ENCODE measurements at regions not wholly inside any gene's neighbourhood (a gene's known extent, or its start where the extent isn't known, plus 50 kb on each side); places are given as distances from the start of the nearest gene placed in this dataset.

DNA sequence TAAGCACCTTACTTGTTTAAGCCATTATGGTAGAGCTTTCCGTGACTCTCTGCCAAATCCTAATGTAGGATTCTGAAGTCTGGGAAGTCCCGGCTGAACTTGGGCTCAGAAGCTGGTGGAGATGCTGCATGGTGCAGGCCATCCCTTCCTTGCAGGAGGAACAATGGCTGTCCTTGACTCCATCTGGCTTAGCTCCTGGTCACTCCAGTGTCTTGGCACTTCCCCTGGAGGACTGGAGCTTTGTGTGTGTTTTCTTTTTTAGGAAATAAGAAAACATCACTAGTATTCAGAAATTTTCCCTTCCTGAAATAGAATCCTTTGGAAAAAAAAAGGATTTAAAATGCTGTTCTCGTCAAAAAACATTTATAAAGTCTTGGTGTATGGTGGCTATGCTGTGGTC lies 209.3 kb upstream of the ROPN1 start:
- DNase-seq = no peak

DNA sequence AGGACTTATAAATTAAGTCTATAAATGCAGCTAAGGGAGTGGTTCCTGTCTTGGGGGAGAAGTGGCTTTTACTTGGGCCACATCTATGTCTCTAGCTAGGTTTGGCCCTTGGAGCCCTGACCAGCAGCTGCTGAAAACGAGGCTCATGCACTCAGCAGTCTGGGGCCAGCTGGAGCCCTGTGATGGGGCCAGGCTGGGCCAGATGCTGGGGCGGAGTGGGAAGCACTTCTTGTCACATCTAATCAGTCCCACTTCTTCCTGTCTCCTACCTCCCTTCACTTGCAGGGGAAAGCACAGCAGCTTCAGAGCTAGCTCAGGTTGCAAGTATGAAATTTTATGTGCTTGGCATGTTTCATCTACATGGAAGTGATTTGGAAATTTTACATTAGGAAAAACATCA lies 209.9 kb upstream of the ROPN1 start:
- DNase-seq = no peak

GRCh38 chr3:124202754-124203153 lies 210.8 kb upstream of the ROPN1 start:
- no peak for DNase-seq

DNA sequence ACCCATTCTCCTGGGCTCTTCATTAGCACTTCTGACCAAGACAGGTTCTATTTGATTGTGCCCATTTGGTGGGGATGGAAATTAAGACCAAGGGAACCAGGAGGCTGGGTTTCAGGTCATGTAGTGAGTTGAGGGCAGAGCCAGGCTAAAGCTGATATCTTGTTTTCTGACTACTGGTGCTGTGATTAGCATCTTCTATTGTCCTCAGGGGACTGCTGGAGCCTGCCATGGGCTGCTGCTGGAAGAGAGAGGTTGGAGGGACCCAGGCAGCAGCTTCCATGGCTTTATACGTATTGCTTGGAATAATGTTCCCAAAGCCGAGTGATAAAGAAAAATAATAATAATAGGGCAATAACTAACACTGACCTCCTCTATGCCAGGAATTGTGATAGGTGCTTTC lies 211.4 kb upstream of the ROPN1 start:
- no peak for DNase-seq

DNA sequence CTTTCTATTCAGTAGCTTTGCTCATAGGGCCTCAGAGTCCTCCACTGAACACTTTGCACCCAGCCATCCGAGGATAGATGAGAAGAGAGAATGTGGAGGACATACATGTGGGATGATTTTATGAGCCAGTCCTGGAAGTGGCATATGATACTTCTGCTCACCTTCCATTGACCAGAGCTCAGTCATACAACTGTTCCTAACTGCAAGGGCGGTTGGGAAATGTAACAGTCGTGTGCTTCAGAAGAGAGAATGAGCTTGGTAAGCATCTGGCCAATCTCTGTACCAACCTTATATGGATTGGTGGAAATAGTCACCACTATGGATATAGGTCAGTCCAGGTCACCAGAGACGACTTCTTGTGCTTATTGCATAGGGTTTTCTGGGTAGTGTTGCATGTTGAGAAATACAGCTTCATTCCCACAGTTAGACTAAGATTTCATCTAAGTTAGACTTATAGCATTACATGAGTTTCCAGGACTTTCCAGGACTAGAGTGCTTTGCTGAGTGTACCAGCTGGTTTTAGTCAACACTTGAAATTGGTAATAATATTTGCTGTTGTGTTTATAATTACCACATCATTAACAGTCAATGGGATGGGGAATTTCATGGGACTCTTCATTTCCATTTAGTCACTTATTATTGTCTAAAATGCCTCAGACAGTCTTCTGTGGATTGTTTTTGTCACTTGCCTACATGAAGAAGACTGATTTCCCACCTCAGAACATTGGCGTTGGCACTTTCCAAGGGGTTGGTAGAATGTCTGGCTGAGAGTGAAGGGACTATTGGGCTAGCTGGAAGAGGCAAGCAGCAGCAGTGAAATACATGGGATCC lies 214.5 kb upstream of the ROPN1 start:
- no peak for DNase-seq

- no peak for DNase-seq
Measured at GRCh38 chr3:124207077-124207476, 215.2 kb upstream of the ROPN1 start.

DNA sequence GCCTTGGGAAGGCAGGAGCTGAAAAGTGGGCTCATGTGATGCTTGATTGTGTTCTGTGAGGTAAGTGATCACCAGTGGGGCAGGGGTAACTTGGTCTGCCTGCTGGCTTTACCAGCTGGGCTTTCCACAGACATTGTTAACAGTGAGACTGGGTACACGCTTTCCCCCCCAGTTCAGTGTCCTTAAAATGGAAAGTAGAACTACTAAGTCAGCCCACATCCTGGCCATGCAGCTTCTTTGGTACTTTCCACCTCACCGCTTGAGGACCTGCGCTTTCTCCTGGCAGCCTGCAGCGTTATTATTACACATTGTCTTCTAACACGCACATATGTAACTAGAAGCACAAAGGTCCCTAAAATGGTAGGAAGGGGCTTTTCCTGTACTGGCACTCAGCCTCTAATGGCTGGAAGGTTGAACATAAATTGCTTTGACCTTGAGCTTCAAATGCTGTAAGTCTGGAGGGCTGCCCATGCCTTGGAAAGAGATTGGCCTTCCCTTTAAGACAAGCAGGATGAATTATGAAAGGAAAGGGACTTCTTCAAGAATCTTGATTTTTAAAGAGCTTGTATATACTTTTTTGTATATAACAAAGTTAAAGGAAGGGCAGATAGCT lies 216.1 kb upstream of the ROPN1 start:
- no peak for DNase-seq

GRCh38 chr3:124209426-124209825 lies 217.5 kb upstream of the ROPN1 start:
- no peak for DNase-seq

DNA sequence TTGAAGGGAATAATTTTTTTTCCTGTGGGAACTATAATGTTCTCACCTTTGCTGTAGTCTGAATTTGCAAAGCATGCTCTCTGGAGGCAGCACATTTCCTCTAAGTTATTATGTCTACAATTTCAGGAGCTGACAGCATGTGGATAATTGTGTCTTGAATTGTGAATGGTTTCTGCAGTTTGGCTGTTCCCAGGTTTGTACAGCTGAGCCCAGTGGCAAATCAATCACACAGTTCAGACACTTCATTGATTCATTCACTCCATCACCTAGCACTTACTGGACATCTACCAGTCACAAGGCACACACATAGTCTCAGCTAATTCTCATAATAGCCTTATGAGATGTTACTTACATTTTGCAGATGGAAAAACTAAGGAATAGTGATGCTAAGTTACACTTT lies 219.0 kb upstream of the ROPN1 start:
- no peak for DNase-seq

- DNase-seq = no peak
Measured at GRCh38 chr3:124213641-124214040, 221.7 kb upstream of the ROPN1 start.

- peak; percentile 12 to 27 for DNase-seq
Measured at GRCh38 chr3:124217542-124217941, 225.6 kb upstream of the ROPN1 start.

- DNase-seq = no peak
Measured at GRCh38 chr3:124221422-124221821, 229.5 kb upstream of the ROPN1 start.

GRCh38 chr3:124223853-124224252 lies 231.9 kb upstream of the ROPN1 start:
- DNase-seq = no peak

DNA sequence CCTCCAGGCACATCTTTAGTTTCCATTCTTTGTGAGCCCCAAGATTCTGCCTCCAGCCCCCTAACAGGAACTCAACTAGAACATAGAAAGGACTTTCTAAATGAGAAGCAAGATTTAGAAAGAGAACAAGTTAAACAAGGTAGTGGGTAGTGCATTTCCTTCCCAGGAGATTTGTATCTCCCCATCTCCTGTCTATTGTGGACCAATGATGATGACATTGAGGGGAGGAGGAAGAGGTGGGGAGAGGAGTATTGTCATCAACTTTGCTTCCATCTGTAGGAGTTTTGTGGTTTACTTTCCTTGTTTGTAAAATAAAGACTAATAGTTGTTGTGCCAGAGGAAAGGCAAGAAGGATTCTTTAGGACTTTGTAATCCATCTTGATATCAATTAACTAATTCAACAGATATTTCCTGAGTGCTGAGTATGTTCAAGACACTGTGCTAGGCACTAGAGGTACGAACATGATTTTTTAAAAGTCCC lies 235.3 kb upstream of the ROPN1 start:
- DNase-seq = no peak

GRCh38 chr3:124229420-124229819 lies 237.5 kb upstream of the ROPN1 start:
- no peak for DNase-seq

GRCh38 chr3:124229836-124230235 lies 237.9 kb upstream of the ROPN1 start:
- DNase-seq = no peak

DNA sequence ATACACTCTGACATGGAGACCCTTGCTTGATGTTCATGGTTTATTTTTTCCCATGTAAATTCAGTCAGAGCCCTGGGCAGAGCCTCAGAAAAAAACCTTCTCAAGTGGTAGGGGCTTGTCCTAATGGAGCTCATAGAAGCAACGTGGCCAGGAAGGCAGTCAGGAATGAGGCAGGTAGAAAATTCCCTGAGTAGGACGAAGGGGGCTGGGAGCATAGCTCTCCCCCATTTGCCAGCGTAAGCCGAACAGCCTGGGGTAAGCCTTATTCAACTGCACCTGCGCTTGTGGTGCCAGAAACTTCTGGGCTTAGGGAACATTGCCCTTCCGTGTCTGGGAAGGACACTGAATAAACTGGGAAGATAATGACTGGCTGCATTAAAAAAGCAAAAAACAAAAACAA lies 238.5 kb upstream of the ROPN1 start:
- DNase-seq = no peak

- no peak for DNase-seq
Measured at GRCh38 chr3:124230998-124231397, 239.1 kb upstream of the ROPN1 start.

- DNase-seq = no peak
Measured at GRCh38 chr3:124234852-124235252, 242.9 kb upstream of the ROPN1 start.

GRCh38 chr3:124235446-124235845 lies 243.5 kb upstream of the ROPN1 start:
- DNase-seq = no peak

- no peak for DNase-seq
Measured at GRCh38 chr3:124243177-124243859, 251.4 kb upstream of the ROPN1 start.

GRCh38 chr3:124246376-124246775 lies 254.5 kb upstream of the ROPN1 start:
- DNase-seq = no peak

DNA sequence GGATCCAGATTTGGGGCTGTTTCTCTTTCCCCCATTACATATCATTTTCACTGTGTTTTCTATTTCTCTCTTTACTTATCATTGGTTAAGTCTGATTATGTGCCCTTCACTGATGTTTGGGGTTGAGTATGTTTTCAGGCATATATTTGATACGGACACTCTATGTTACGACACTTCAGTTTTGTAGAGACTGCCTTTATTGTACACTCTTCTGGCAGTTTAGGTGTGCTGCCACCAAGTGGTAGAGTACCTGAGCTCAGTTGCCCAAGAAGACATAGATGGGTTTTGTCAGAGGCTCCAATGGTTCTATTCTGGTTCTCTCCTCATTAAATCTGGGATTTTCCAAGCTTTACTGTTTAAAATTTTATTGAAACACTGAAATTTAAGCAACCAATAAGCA lies 255.0 kb upstream of the ROPN1 start:
- DNase-seq = no peak

GRCh38 chr3:124248471-124249028 lies 256.6 kb upstream of the ROPN1 start:
- no peak for DNase-seq
